GM12892 (cell line): ENCODE measurements at regions not wholly inside any gene's neighbourhood (a gene's known extent, or its start where the extent isn't known, plus 50 kb on each side); places are given as distances from the start of the nearest gene placed in this dataset.

ENCODE experiments used
- POLR2A ChIP-seq: IDR thresholded peaks from 2 replicates; pipeline ENCODE4 v1.6.1; 2011; ENCODE audit warnings: low read depth, low read length, control low read depth
- TAF1 ChIP-seq: IDR thresholded peaks from 2 replicates; pipeline ENCODE4 v1.6.1; 2011; ENCODE audit warnings: low read depth, mild to moderate bottlenecking, control low read depth, low read length, borderline replicate concordance

DNA sequence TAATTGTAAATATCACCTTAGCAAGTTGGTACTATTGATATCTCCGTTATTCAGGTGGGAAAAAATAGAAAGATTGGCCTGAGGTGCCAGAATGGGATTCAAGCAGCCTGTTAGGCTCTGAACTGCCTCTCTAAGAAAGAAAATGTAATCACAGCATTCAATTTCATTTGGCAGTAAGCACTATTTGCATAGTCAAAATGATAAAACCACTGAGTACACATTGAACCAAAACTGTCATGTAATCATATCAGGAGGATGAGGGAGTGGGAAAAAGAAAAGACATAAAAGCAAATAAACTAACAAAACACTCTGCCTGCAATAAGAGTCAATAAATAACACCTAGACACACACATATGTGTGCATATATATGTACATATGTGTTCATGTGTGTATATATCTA is 103.9 kb upstream of the TACR1 start:
- TF ChIP-seq TAF1: no peak
- TF ChIP-seq POLR2A: no peak
